Peyer's patch (tissue), 4 donors: ENCODE measurements at regions not wholly inside any gene's neighbourhood (a gene's known extent, or its start where the extent isn't known, plus 50 kb on each side); places are given as distances from the start of the nearest gene placed in this dataset.

Experiments used
- DNase-seq, 3 donors: peaks; one replicate each; pipeline ENCODE4 v3.0.0-alpha.2; 2017 to 2019
- H3K27ac ChIP-seq, 4 donors: fragments of 200-600 bp; sonication (generic); one replicate each; pipeline ENCODE4 v1.5.1; 2016 to 2019
- H3K27me3 ChIP-seq, 2 donors: fragments of 200-600 bp; sonication (generic); one replicate each; pipeline ENCODE4 v1.5.1; 2019
- H3K36me3 ChIP-seq, 3 donors: fragments of 200-600 bp; sonication (generic); one replicate each; pipeline ENCODE4 v1.5.1; 2016 to 2019
- H3K4me1 ChIP-seq, 4 donors: fragments of 200-600 bp; sonication (generic); one replicate each; pipeline ENCODE4 v1.5.1; 2016 to 2019
- H3K4me3 ChIP-seq, 4 donors: fragments of 200-600 bp; sonication (generic); 1 replicate in 3 of 4; 2 replicates in 1 of 4; pipeline ENCODE4 v1.5.1; 2016 to 2019; ENCODE audit warnings: mild to moderate bottlenecking in 1 of 4
- H3K9me3 ChIP-seq, 4 donors: fragments of 200-600 bp; sonication (generic); one replicate each; pipeline ENCODE4 v1.5.1; 2016 to 2019; ENCODE audit warnings: mild to moderate bottlenecking in 1 of 4
- POLR2A ChIP-seq, 2 donors: fragments of 450-650 bp; IDR thresholded peaks; one replicate each; pipeline ENCODE4 v1.5.1; 2017; ENCODE audit warnings: antibody characterized with exemption in 2 of 2, mild to moderate bottlenecking in 2 of 2, moderate library complexity in 2 of 2
- TF ChIP-seq, protein P1 (sequence below), 6 experiments: fragments of 450-650 bp in 4 of 6; fragments of 200-600 bp in 2 of 6; sonication (generic) in 1 of 6; IDR thresholded peaks; one replicate each; pipeline ENCODE4 v1.5.1; 2017 to 2019; ENCODE audit warnings: antibody characterized with exemption in 6 of 6, mild to moderate bottlenecking in 3 of 6, moderate library complexity in 1 of 6

DNA sequence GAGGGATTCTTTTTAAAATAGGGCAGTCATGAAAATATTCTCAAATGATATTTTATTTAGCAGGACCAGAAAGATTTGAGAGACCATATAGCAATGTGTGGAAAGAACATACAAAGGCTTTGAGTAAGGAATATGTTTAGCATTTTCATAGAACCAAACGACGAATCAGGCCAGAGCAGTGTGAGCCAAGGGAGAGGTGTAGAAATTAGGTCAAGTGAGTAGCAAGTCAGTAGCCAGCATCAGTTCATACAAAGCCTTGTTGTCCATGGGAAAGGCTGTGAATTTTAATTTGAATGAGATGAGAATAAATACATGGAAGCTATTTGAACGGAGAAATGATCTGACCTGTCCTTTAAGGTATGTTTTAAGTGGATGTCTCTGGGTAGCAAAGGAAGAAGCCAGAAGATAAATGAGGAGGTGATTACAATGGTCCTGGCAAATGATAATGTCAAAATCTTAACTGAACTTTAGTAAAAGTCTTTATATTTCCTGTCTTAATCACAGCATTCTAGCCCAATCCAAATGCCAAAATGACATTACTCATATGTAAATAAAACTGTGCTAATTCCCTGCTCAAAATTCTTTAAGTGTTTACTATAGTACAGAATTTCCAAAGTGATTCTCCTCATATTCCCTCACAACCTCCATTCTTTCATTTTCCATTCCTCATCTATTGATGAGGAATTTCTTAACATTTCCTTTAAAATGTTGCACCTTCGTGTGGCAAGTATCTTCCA is 155.7 kb upstream of the SLIT2 start:
- DNase-seq = no peak
- no peak overlapping the region for H3K27ac ChIP-seq
- no peaks in the 10 kb centered on the region for H3K36me3 ChIP-seq
- TF ChIP-seq, protein P1, sequence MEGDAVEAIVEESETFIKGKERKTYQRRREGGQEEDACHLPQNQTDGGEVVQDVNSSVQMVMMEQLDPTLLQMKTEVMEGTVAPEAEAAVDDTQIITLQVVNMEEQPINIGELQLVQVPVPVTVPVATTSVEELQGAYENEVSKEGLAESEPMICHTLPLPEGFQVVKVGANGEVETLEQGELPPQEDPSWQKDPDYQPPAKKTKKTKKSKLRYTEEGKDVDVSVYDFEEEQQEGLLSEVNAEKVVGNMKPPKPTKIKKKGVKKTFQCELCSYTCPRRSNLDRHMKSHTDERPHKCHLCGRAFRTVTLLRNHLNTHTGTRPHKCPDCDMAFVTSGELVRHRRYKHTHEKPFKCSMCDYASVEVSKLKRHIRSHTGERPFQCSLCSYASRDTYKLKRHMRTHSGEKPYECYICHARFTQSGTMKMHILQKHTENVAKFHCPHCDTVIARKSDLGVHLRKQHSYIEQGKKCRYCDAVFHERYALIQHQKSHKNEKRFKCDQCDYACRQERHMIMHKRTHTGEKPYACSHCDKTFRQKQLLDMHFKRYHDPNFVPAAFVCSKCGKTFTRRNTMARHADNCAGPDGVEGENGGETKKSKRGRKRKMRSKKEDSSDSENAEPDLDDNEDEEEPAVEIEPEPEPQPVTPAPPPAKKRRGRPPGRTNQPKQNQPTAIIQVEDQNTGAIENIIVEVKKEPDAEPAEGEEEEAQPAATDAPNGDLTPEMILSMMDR (IDR thresholded peaks at IDR 0.05) = no peak
- no peak for TF ChIP-seq POLR2A (IDR thresholded peaks at IDR 0.05)
- H3K4me1 ChIP-seq = no peaks in the 10 kb centered on the region
- no peak overlapping the region for H3K4me3 ChIP-seq
- H3K9me3 ChIP-seq = no peaks in the 10 kb centered on the region
- H3K27me3 ChIP-seq = no peaks in the 10 kb centered on the region

DNA sequence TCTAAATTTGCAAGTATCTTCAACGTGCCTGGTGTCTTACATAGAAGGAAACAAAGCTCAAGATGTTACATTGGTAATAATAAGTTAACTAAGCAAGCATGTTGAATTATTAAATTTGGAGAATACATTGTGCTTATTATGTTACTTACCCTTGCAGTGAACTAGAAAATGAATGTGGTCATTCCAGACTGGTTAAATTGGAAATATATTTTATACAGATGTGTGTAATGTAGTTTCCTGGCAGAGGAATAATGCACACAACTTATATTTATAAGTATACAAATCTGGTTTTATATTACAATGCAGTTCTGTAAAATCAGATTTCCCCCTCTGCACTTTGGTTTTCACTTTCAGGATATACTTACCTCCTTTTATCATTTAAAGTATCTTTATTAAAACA is 159.9 kb upstream of the SLIT2 start:
- DNase-seq = no peak
- no peaks in the 10 kb centered on the region for H3K4me1 ChIP-seq
- no peaks in the 10 kb centered on the region for H3K9me3 ChIP-seq
- no peak overlapping the region for H3K27ac ChIP-seq
- H3K27me3 ChIP-seq = no peaks in the 10 kb centered on the region
- H3K4me3 ChIP-seq = no peak overlapping the region
- TF ChIP-seq POLR2A (IDR thresholded peaks at IDR 0.05) = no peak
- TF ChIP-seq, protein P1 (IDR thresholded peaks at IDR 0.05) = no peak
- no peaks in the 10 kb centered on the region for H3K36me3 ChIP-seq

DNA sequence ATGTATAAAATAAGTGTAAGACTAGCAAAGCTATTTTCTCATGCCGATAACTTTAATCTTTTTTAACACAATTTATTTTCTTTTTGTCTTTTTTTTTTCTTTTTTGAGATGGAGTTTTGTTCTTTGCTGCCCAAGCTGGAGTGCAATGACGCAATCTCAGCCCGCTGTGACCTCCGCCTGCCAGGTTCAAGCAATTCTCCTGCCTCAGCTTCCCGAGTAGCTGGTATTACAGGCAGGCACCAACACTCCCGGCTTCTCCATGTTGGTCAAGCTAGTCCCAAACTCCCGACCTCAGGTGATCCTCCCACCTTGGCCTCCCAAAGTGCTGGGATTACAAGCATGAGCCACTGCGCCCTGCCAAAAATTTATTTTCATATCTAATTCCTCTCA is 164.2 kb upstream of the SLIT2 start:
- no peak overlapping the region for H3K27ac ChIP-seq
- H3K9me3 ChIP-seq = no peaks in the 10 kb centered on the region
- no peaks in the 10 kb centered on the region for H3K36me3 ChIP-seq
- no peaks in the 10 kb centered on the region for H3K4me1 ChIP-seq
- TF ChIP-seq, protein P1 (IDR thresholded peaks at IDR 0.05) = no peak
- no peak for TF ChIP-seq POLR2A (IDR thresholded peaks at IDR 0.05)
- H3K4me3 ChIP-seq = no peak overlapping the region
- no peak for DNase-seq
- H3K27me3 ChIP-seq = no peaks in the 10 kb centered on the region

DNA sequence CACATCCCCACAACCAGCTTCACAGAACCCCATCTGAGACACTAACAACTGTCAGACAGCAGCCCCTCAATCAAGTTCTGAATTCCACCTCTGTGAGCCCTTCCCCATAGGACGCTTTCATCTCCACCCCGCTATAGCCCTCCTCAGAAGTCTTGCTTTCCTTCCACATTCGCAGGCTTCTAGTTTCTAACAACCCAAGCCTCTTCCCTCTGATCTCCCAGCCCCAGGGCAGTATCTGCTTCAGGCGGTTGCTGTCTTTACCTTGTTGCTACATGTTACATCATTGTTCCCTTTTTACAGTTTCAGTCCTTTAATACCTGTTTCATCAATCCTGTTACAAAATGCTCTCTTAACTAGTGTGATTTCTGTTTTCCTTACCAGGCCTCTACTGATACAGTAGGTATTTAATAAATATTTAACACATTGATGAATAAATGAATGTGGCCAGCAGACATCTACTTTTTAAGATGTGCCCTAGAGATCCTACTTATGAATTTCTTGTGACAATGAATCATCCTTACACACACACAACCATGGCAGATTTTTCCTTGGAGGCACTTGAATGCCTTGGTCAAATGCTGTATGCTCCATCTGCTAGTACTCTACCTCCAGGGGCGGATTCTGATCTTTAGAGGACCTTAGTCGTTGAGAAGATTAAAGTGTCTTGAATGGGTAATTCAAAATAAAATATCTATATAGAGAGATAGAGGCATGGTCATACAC is 164.7 kb upstream of the SLIT2 start:
- no peak for DNase-seq
- H3K4me1 ChIP-seq = no peaks in the 10 kb centered on the region
- no peak overlapping the region for H3K27ac ChIP-seq
- no peak overlapping the region for H3K4me3 ChIP-seq
- TF ChIP-seq, protein P1 (IDR thresholded peaks at IDR 0.05) = no peak
- H3K9me3 ChIP-seq = no peaks in the 10 kb centered on the region
- no peaks in the 10 kb centered on the region for H3K36me3 ChIP-seq
- H3K27me3 ChIP-seq = no peaks in the 10 kb centered on the region

DNA sequence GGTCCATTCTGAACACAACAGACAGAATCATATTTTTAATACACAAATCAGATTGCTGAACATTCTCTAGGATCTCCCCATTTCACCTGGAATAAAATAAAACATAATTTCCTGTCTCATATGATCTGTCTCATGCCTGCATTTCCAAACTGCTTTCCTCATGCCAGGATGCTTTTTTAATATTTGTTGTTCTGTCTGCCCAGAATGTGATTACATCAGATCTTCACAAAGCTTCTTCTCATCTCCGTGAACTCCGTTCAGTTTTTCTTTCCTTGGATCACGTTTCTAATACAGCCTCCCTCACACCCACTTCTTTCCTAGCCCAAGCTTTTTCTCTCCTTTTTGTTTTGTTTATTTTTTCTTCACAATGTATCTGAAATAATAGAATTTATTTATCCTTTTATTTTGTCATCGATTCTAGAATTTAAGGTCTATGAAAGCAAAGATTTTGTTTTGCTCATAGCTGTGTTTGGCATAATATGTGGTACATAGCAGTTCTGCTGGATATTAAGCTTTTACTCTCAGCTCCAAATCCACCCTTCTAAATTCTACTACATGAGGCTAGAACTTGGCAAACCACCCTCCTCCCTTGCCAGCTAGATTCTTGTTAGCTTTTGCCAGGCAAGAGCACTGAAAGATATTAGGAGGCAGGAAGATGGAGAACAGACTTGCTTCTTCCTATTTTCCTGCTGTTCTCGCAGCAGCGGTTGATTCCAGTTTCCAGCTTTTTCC is 165.5 kb upstream of the SLIT2 start:
- TF ChIP-seq POLR2A (IDR thresholded peaks at IDR 0.05) = no peak
- TF ChIP-seq, protein P1 (IDR thresholded peaks at IDR 0.05) = no peak
- Histone ChIP-seq H3K27me3 (no peaks in the 10 kb centered on the region), H3K4me3 (no peak overlapping the region), H3K9me3 (no peaks in the 10 kb centered on the region), H3K4me1 (no peaks in the 10 kb centered on the region), H3K27ac (no peak overlapping the region), H3K36me3 (no peaks in the 10 kb centered on the region)
- DNase-seq = no peak
